GM12891 (cell line): ENCODE measurements at regions not wholly inside any gene's neighbourhood (a gene's known extent, or its start where the extent isn't known, plus 50 kb on each side); places are given as distances from the start of the nearest gene placed in this dataset.

ENCODE experiments used
- POLR2A ChIP-seq: IDR thresholded peaks from 2 replicates; pipeline ENCODE4 v1.6.1; 2011; ENCODE audit warnings: low read depth, low read length, control low read depth
- POLR2AphosphoS5 ChIP-seq: IDR thresholded peaks from 2 replicates; pipeline ENCODE4 v1.6.1; 2011; ENCODE audit warnings: low read depth, low read length, control low read depth

DNA sequence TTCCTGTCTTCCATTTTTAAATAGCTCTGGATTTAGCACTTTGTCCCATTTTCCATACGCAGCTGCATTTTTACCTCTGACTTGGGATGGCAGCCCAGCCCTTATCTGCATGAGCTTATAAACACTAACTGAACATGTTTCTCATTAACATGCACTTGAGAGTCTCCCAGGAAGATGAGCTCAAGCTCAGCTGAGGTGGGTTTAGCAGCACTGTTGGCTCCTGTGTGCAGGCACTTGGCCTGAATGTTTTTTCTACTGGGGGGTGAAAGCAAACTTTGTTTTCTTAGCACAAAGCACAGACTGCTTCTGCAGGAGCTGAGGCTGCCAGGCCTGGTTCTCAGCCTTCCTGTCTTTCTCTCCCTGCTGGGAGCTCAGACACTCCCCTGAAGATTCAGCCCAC is 1093.6 kb upstream of the AUTS2 start:
- TF ChIP-seq POLR2A (no peak), POLR2AphosphoS5 (no peak)
